Activated CD8-positive, alpha-beta T cell treated with anti-CD3 and anti-CD28 coated beads for 36 hours (primary cell): ENCODE measurements at regions not wholly inside any gene's neighbourhood (a gene's known extent, or its start where the extent isn't known, plus 50 kb on each side); places are given as distances from the start of the nearest gene placed in this dataset.

Source experiments
- ATAC-seq: fragments of 200-7000 bp; cut with Tn5 transposase; one replicate; pipeline ENCODE4 v1.10.0; 2021; ENCODE audit warnings: mild to moderate bottlenecking, moderate library complexity
- CTCF ChIA-PET: fragments of 350-600 bp; sonication (Branson Sonifier 250); formaldehyde crosslinking; loops from one replicate; lab custom pipeline; 2021; ENCODE audit warnings: antibody characterized with exemption; lab: Charles Lee
- POLR2A ChIA-PET: fragments of 350-600 bp; sonication (Branson Sonifier 250); formaldehyde crosslinking; loops from one replicate; lab custom pipeline; 2021; ENCODE audit warnings: antibody characterized with exemption; lab: Charles Lee
- DNase-seq: peaks from one replicate; pipeline ENCODE4 v3.0.0-alpha.2; 2020
- H3K27ac Mint-ChIP-seq: one replicate; pipeline ENCODE4 v1.8.0; 2021; ENCODE audit warnings: mild to moderate bottlenecking, mixed read lengths
- H3K27me3 Mint-ChIP-seq: one replicate; pipeline ENCODE4 v1.8.0; 2021; ENCODE audit warnings: mixed read lengths
- H3K36me3 Mint-ChIP-seq: one replicate; pipeline ENCODE4 v1.8.0; 2021; ENCODE audit warnings: low read depth, mixed read lengths
- H3K4me1 Mint-ChIP-seq: one replicate; pipeline ENCODE4 v1.8.0; 2021; ENCODE audit warnings: low read depth, mixed read lengths
- H3K4me3 Mint-ChIP-seq: one replicate; pipeline ENCODE4 v1.8.0; 2021; ENCODE audit warnings: mild to moderate bottlenecking, moderate library complexity, mixed read lengths
- H3K9me3 Mint-ChIP-seq: one replicate; pipeline ENCODE4 v1.8.0; 2021; ENCODE audit warnings: mixed read lengths
- CTCF ChIP-seq: fragments of 200-600 bp; IDR thresholded peaks from one replicate; pipeline ENCODE4 v1.8.0; 2022; ENCODE audit warnings: antibody characterized with exemption, mild to moderate bottlenecking
- intact Hi-C: fragments of 100-400 bp; cut with micrococcal nuclease; formaldehyde crosslinking; loops from one replicate; pipeline ENCODE4 v1.10.0; 2022

GRCh38 chr5:126094991-126095390 is 328.2 kb upstream of the GRAMD2B start:
- POLR2A ChIA-PET = no interaction called here
- no peaks in the 10 kb centered on the region for H3K27me3 Mint-ChIP-seq

GRCh38 chr5:126096442-126097006 is 326.7 kb upstream of the GRAMD2B start:
- DNase-seq = no peak
- Mint-ChIP-seq H3K4me1 (no peaks in the 10 kb centered on the region), H3K27ac (no peak overlapping the region), H3K9me3 (peaks cover 3% of the 10 kb centered on the region), H3K36me3 (no peaks in the 10 kb centered on the region), H3K27me3 (no peaks in the 10 kb centered on the region), H3K4me3 (no peak overlapping the region)
- intact Hi-C loops = no loop called here
- ChIA-PET CTCF (no interaction called here), POLR2A (no interaction called here)
- ATAC-seq = no peak
- no peak for TF ChIP-seq CTCF

More at GRCh38 chr5:126094991-126095390, 328.2 kb upstream of the GRAMD2B start:
- no peak for DNase-seq
- no peak overlapping the region for H3K4me3 Mint-ChIP-seq
- ATAC-seq = no peak
- CTCF ChIA-PET = no interaction called here
- H3K4me1 Mint-ChIP-seq = no peaks in the 10 kb centered on the region
- H3K9me3 Mint-ChIP-seq = peaks cover 6% of the 10 kb centered on the region
- intact Hi-C loops = no loop called here
- H3K27ac Mint-ChIP-seq = no peak overlapping the region
- TF ChIP-seq CTCF = no peak
- H3K36me3 Mint-ChIP-seq = no peaks in the 10 kb centered on the region

- Mint-ChIP-seq H3K9me3 (no peaks in the 10 kb centered on the region), H3K27me3 (no peaks in the 10 kb centered on the region), H3K4me1 (no peaks in the 10 kb centered on the region), H3K36me3 (no peaks in the 10 kb centered on the region), H3K4me3 (no peak overlapping the region), H3K27ac (no peak overlapping the region)
- intact Hi-C loops = no loop called here
- CTCF ChIA-PET = no interaction called here
- ATAC-seq = no peak
- no peak for TF ChIP-seq CTCF
- no peak for DNase-seq
- POLR2A ChIA-PET = no interaction called here
Measured at GRCh38 chr5:126097876-126098275, 325.3 kb upstream of the GRAMD2B start.

GRCh38 chr5:126098330-126099017 is 324.7 kb upstream of the GRAMD2B start:
- Mint-ChIP-seq H3K4me1 (no peaks in the 10 kb centered on the region), H3K27ac (no peak overlapping the region), H3K36me3 (no peaks in the 10 kb centered on the region), H3K4me3 (no peak overlapping the region), H3K27me3 (no peaks in the 10 kb centered on the region), H3K9me3 (no peaks in the 10 kb centered on the region)
- TF ChIP-seq CTCF = no peak
- ChIA-PET POLR2A (no interaction called here), CTCF (no interaction called here)
- no peak for DNase-seq
- ATAC-seq = no peak
- intact Hi-C loops = no loop called here

- Mint-ChIP-seq H3K4me3 (no peak overlapping the region), H3K27ac (no peak overlapping the region), H3K27me3 (no peaks in the 10 kb centered on the region), H3K9me3 (no peaks in the 10 kb centered on the region), H3K36me3 (no peaks in the 10 kb centered on the region), H3K4me1 (no peaks in the 10 kb centered on the region)
- no peak for TF ChIP-seq CTCF
- no peak for DNase-seq
- POLR2A ChIA-PET = no interaction called here
- no peak for ATAC-seq
- CTCF ChIA-PET = no interaction called here
- intact Hi-C loops = no loop called here
Measured at GRCh38 chr5:126099077-126099476, 324.1 kb upstream of the GRAMD2B start.
